ENCODE measurements at regions not wholly inside any gene's neighbourhood (a gene's known extent, or its start where the extent isn't known, plus 50 kb on each side); places are given as distances from the start of the nearest gene placed in this dataset.

- Histone ChIP-seq H3K27me3 (no peaks in the 10 kb centered on the region), H3K27ac (no peak overlapping the region), H3K4me3 (no peak overlapping the region), H3K9me3 (no peaks in the 10 kb centered on the region), H3K36me3 (no peaks in the 10 kb centered on the region), H3K4me1 (no peaks in the 10 kb centered on the region)
- TF ChIP-seq CTCF (IDR thresholded peaks at IDR 0.05), result no peak
- no peak for DNase-seq
- intact Hi-C loops (cut with DNase I; ENCODE audit: low total_unique reads), result no loop called here
Observed at GRCh38 chrX:87236830-87237440, 280.7 kb upstream of the KLHL4 start.

GRCh38 chrX:87265518-87265917 lies 252.1 kb upstream of the KLHL4 start:
- H3K9me3 ChIP-seq, result no peaks in the 10 kb centered on the region
- H3K4me1 ChIP-seq, result no peaks in the 10 kb centered on the region
- no peak for DNase-seq
- H3K4me3 ChIP-seq, result no peak overlapping the region
- intact Hi-C loops (cut with DNase I; ENCODE audit: low total_unique reads), result no loop called here
- TF ChIP-seq CTCF (IDR thresholded peaks at IDR 0.05), result no peak
- H3K36me3 ChIP-seq, result no peaks in the 10 kb centered on the region
- no peaks in the 10 kb centered on the region for H3K27me3 ChIP-seq
- no peak overlapping the region for H3K27ac ChIP-seq

- Histone ChIP-seq H3K4me1 (no peaks in the 10 kb centered on the region), H3K9me3 (peaks cover 0 to 3% (median 0%) of the 10 kb centered on the region in 3 donors), H3K27ac (no peak overlapping the region), H3K27me3 (no peaks in the 10 kb centered on the region), H3K36me3 (no peaks in the 10 kb centered on the region), H3K4me3 (no peak overlapping the region)
- no peak for TF ChIP-seq CTCF (IDR thresholded peaks at IDR 0.05)
- intact Hi-C loops (cut with DNase I; ENCODE audit: low total_unique reads), result no loop called here
- no peak for DNase-seq
Observed at GRCh38 chrX:87272491-87272890, 245.1 kb upstream of the KLHL4 start.

- Histone ChIP-seq H3K27ac (no peak overlapping the region), H3K4me1 (no peaks in the 10 kb centered on the region), H3K9me3 (no peaks in the 10 kb centered on the region), H3K4me3 (no peak overlapping the region), H3K36me3 (no peaks in the 10 kb centered on the region), H3K27me3 (no peaks in the 10 kb centered on the region)
- DNase-seq, result no peak
- intact Hi-C loops (cut with DNase I; ENCODE audit: low total_unique reads), result no loop called here
- no peak for TF ChIP-seq CTCF (IDR thresholded peaks at IDR 0.05)
Observed at GRCh38 chrX:87299563-87300160, 217.9 kb upstream of the KLHL4 start.

GRCh38 chrX:87310780-87311179 lies 206.8 kb upstream of the KLHL4 start:
- Histone ChIP-seq H3K4me1 (no peaks in the 10 kb centered on the region), H3K4me3 (no peak overlapping the region), H3K36me3 (no peaks in the 10 kb centered on the region), H3K27ac (no peak overlapping the region), H3K9me3 (no peaks in the 10 kb centered on the region), H3K27me3 (no peaks in the 10 kb centered on the region)
- intact Hi-C loops (cut with DNase I; ENCODE audit: low total_unique reads), result no loop called here
- no peak for TF ChIP-seq CTCF (IDR thresholded peaks at IDR 0.05)
- no peak for DNase-seq
